ENCODE measurements at regions not wholly inside any gene's neighbourhood (a gene's known extent, or its start where the extent isn't known, plus 50 kb on each side); places are given as distances from the start of the nearest gene placed in this dataset.

DNA sequence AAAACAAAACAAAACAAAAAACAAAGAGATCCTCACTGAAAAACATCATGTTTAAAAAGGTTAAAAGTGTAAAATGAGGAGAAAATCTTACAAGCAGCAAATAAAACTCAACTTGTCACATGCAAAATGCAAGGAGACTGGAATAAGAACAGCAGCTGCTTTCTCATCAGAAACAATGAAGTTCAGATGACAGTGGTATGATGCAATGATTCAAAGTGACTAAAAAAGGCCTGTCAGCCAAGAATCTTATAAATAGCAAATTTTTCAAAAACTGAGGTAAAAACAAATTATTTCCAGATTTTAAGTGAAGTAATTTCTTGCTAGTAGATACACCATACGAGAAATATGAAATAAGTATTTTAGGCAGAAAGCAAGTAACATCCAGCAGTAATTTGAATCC is 68.6 kb upstream of the EPHA3 start:
- Histone ChIP-seq H3K9me3 (ENCODE audit: control insufficient read depth, insufficient read depth, low read depth, low read length) (no peaks in the 10 kb centered on the region), H3K27ac (ENCODE audit: insufficient read depth, low read length) (no peak overlapping the region), H3K79me2 (ENCODE audit: control insufficient read depth, insufficient read depth, low read length) (no peaks in the 10 kb centered on the region), H3K36me3 (ENCODE audit: control insufficient read depth, insufficient read depth, low read length) (no peaks in the 10 kb centered on the region), H3K4me1 (ENCODE audit: control insufficient read depth, extremely low read depth, insufficient read depth, low read length) (no peaks in the 10 kb centered on the region), H3K4me3 (replicated peaks in 1 of 4; ENCODE audit: control extremely low read depth in 1 of 4, insufficient read depth in 1 of 4, low read depth in 3 of 4, low read length in 4 of 4) (no peak overlapping the region), H2AFZ (ENCODE audit: low read length) (no peak overlapping the region), H3K27me3 (ENCODE audit: control insufficient read depth, insufficient read depth, low read length) (no peaks in the 10 kb centered on the region), H4K20me1 (ENCODE audit: control insufficient read depth, extremely low read depth, insufficient read depth, low read length) (no peaks in the 10 kb centered on the region), H3K4me2 (ENCODE audit: extremely low read depth, insufficient read depth, low read length) (no peak overlapping the region), H3K9ac (ENCODE audit: insufficient read depth, low read length) (no peak overlapping the region)
- TF ChIP-seq, protein P1, sequence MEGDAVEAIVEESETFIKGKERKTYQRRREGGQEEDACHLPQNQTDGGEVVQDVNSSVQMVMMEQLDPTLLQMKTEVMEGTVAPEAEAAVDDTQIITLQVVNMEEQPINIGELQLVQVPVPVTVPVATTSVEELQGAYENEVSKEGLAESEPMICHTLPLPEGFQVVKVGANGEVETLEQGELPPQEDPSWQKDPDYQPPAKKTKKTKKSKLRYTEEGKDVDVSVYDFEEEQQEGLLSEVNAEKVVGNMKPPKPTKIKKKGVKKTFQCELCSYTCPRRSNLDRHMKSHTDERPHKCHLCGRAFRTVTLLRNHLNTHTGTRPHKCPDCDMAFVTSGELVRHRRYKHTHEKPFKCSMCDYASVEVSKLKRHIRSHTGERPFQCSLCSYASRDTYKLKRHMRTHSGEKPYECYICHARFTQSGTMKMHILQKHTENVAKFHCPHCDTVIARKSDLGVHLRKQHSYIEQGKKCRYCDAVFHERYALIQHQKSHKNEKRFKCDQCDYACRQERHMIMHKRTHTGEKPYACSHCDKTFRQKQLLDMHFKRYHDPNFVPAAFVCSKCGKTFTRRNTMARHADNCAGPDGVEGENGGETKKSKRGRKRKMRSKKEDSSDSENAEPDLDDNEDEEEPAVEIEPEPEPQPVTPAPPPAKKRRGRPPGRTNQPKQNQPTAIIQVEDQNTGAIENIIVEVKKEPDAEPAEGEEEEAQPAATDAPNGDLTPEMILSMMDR (conservative IDR thresholded peaks at IDR 0.05 in 1 of 2, IDR thresholded peaks at IDR 0.05 in 1 of 2; ENCODE audit: low read depth in 1 of 2, low read length in 2 of 2) = no peak
- no peak for TF ChIP-seq EZH2 (IDR thresholded peaks at IDR 0.05; ENCODE audit: low read length, missing control alignments)
- no peak for DNase-seq (ENCODE audit: low read depth in 2 of 2)

DNA sequence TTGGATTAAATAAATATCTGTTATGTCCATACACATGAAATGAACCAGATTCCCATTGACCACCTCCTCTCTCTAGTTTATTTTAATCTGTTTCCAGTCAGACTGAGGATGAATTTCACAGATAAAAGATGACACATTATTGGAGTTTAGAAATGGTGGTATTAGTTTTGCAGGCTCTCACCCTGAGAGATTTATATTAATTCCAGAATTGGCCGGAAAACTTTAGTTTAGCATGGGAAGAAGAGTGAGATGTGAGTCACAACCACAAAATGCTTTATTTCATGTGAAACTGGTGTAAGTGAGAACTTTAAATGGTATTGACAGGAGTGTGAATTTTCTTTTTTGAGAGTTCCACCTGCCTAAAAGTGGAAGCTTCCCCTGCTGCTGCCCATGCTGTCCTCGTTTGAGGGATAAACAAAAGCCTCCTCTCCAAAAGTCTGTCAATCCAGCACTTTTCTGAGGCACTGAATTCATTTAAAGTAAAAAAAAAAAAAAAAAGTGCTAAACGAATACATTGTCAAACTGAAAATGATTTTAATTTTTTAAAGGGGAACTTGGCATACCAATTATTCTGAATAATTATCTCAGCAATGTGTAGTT is 65.1 kb upstream of the EPHA3 start:
- H3K9ac ChIP-seq (ENCODE audit: insufficient read depth, low read length) = no peak overlapping the region
- H3K4me3 ChIP-seq (replicated peaks in 1 of 4; ENCODE audit: control extremely low read depth in 1 of 4, insufficient read depth in 1 of 4, low read depth in 3 of 4, low read length in 4 of 4) = no peak overlapping the region
- H2AFZ ChIP-seq (ENCODE audit: low read length) = no peak overlapping the region
- no peaks in the 10 kb centered on the region for H3K36me3 ChIP-seq (ENCODE audit: control insufficient read depth, insufficient read depth, low read length)
- no peaks in the 10 kb centered on the region for H3K9me3 ChIP-seq (ENCODE audit: control insufficient read depth, insufficient read depth, low read depth, low read length)
- no peaks in the 10 kb centered on the region for H3K79me2 ChIP-seq (ENCODE audit: control insufficient read depth, insufficient read depth, low read length)
- peak in 1 of 2 donors; percentile 63 for DNase-seq (ENCODE audit: low read depth in 2 of 2)
- TF ChIP-seq EZH2 (IDR thresholded peaks at IDR 0.05; ENCODE audit: low read length, missing control alignments) = no peak
- TF ChIP-seq, protein P1 (conservative IDR thresholded peaks at IDR 0.05 in 1 of 2, IDR thresholded peaks at IDR 0.05 in 1 of 2; ENCODE audit: low read depth in 1 of 2, low read length in 2 of 2) = no peak
- no peaks in the 10 kb centered on the region for H3K4me1 ChIP-seq (ENCODE audit: control insufficient read depth, extremely low read depth, insufficient read depth, low read length)
- no peaks in the 10 kb centered on the region for H3K27me3 ChIP-seq (ENCODE audit: control insufficient read depth, insufficient read depth, low read length)
- no peaks in the 10 kb centered on the region for H4K20me1 ChIP-seq (ENCODE audit: control insufficient read depth, extremely low read depth, insufficient read depth, low read length)
- H3K4me2 ChIP-seq (ENCODE audit: extremely low read depth, insufficient read depth, low read length) = no peak overlapping the region
- H3K27ac ChIP-seq (ENCODE audit: insufficient read depth, low read length) = no peak overlapping the region

DNA sequence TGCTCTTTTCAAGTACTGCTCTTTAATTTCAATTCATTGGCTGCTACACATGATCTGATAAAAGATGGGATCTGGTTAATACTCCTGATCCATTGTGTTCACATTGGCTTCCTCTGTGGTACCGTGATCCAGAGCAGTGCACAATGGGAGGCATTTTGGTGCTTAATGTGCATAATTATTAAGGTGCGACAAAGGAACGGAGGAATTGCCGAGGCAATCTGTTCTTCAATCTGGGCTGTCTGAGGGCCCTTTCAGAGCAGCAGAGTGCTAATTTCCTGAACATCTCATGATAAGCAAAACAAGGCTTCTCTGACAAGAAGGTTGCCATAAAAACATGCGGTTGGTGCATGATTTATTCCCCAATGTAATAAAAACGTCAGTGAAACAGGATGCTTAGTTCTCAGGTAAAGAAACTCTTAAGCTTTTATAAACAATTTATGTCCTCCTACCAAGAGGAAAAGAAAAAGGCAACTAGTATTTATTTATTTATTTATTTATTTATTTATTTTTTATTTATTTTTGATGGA is 64.0 kb upstream of the EPHA3 start:
- no peak overlapping the region for H3K4me3 ChIP-seq (replicated peaks in 1 of 4; ENCODE audit: control extremely low read depth in 1 of 4, insufficient read depth in 1 of 4, low read depth in 3 of 4, low read length in 4 of 4)
- H3K9me3 ChIP-seq (ENCODE audit: control insufficient read depth, insufficient read depth, low read depth, low read length) = no peaks in the 10 kb centered on the region

More for the DNA sequence above, 64.0 kb upstream of the EPHA3 start:
- Histone ChIP-seq H3K79me2 (ENCODE audit: control insufficient read depth, insufficient read depth, low read length) (no peaks in the 10 kb centered on the region), H3K36me3 (ENCODE audit: control insufficient read depth, insufficient read depth, low read length) (no peaks in the 10 kb centered on the region), H3K9ac (ENCODE audit: insufficient read depth, low read length) (no peak overlapping the region), H3K4me1 (ENCODE audit: control insufficient read depth, extremely low read depth, insufficient read depth, low read length) (no peaks in the 10 kb centered on the region), H3K27me3 (ENCODE audit: control insufficient read depth, insufficient read depth, low read length) (no peaks in the 10 kb centered on the region), H4K20me1 (ENCODE audit: control insufficient read depth, extremely low read depth, insufficient read depth, low read length) (no peaks in the 10 kb centered on the region), H3K27ac (ENCODE audit: insufficient read depth, low read length) (no peak overlapping the region), H3K4me2 (ENCODE audit: extremely low read depth, insufficient read depth, low read length) (no peak overlapping the region), H2AFZ (ENCODE audit: low read length) (no peak overlapping the region)
- DNase-seq (ENCODE audit: low read depth in 2 of 2) = no peak
- TF ChIP-seq, protein P1 (conservative IDR thresholded peaks at IDR 0.05 in 1 of 2, IDR thresholded peaks at IDR 0.05 in 1 of 2; ENCODE audit: low read depth in 1 of 2, low read length in 2 of 2) = no peak
- no peak for TF ChIP-seq EZH2 (IDR thresholded peaks at IDR 0.05; ENCODE audit: low read length, missing control alignments)
